NCI-H1105 (cell line): ENCODE measurements at regions not wholly inside any gene's neighbourhood (a gene's known extent, or its start where the extent isn't known, plus 50 kb on each side); places are given as distances from the start of the nearest gene placed in this dataset.

Source experiments
- DNase-seq: peaks from one replicate; lab custom pipeline; 2025; lab: John Stamatoyannopoulos, UW

DNA sequence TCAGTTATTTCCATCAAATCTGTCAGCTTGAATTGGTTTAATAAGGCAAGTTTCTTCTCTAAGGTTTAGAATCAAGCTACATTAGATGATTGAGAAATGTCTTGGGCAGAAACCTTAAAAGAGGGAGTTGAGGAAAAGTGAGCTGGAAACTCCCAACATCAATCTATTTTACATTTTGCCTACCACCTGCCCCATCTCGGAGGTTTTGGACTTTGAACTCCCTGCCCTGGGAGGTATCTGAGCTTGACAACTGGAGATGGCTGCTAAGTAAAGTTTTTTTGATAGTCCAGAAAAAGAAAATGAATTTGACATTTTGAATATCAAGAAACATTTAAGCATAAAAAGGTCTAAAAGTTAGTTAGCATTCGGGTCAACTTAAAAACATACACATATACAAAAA is 234.2 kb downstream of the NFKBIZ start:
- DNase-seq = no peak

DNA sequence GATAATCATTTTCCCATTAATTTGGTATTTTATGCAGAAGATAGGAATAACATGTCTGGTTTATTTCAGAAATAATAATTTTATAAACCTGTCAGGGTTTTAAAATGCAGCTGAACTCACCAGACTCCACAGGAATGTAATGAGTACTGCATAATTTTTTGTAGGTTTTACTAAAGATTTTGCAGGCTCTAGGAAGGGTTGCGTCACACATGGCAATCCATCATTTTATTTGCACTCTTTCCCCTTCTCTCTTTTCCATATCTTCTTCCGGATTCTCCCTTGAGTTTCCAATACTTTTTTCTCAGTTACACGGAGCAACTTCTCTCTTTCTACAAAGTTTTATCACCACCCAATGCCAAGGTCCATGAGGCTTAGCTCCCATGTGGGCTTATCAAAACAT is 234.7 kb downstream of the NFKBIZ start:
- no peak for DNase-seq

DNA sequence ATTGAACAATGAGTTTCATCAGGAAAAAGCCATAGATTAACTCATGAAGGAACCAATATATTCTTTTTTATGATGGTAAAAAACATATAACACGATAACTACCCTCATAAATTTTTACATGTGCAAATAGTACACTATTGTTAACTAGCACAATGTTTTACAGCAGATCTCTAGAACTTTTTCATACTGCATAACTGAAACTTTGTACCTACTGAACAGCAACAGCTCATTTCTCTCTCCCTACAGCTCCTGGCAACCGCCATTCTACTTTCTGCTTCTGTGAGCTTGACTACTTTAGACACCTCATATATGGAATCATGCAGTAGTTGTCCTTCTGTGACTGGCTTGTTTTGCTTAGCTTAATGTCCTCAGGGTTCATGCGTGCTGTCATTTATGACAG is 235.4 kb downstream of the NFKBIZ start:
- no peak for DNase-seq

DNA sequence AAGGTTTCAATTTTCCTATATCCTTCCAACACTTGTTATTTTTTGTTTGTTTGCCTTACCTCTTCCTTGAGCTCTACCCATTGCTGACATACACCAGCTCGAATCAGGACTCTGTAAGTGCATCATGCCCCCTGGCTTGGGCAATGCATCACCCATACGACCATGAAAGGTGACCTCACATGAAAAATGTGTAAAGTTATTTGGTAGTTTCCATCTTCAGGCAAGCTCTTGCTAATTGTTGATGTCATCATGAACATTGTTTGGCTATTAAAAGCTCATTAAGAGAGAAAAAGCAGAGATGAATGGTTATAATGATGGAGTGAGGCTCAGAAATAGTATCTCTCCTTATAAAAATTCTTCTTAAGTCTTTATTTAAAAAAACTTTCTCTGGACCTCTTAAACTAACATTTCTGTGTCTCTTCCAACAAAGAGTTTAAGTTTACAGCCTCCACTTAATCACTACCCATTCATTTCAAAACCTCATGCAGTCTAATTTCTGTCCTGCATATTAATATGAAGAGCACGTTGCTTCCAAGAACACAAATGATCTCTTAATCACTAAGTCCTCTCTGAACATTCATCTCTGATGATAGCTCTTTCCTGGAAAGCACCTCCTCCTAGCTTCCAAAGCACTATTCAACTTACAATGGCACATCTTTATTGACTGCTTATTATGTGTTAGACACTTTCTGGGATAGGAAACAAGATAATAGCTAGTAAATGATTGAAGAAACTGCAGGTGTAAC is 236.3 kb downstream of the NFKBIZ start:
- no peak for DNase-seq

DNA sequence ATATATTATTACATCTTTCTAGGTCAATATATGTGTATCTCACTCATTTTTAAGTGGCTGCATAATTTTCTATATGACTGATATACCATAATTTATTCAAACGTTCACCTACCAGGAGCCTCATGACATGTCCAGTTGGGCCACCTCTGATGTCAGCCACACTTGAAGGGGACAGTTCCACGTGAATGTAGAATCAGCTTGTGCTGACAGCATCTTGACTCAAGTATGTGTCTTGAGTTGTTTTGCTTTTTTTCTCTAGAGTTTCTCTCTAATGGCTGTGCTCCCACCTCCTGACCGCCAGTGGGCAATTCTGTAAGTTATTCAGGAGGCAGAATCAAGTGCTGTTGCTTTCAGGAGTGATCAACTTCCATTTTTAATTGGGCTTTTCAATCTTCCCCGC is 237.9 kb downstream of the NFKBIZ start:
- no peak for DNase-seq

DNA sequence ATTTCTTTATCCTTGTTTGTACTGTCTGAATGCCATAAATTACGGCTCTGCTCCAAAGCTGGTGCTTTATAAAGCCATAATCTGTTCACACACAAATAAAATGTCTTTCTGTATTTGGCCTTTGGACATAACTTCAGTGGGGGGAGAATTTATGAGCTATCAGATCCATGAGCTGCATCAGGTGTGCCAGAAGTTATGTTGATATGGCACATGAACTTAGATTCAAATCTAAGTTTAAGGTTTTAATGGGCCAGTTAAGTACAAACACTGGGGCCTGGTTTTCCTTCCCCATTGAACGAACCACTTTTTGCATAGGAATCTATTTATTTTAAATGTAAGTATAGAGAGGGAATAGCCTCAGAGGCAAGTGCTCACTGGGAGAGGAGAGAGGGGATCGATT is 239.9 kb downstream of the NFKBIZ start:
- no peak for DNase-seq

DNA sequence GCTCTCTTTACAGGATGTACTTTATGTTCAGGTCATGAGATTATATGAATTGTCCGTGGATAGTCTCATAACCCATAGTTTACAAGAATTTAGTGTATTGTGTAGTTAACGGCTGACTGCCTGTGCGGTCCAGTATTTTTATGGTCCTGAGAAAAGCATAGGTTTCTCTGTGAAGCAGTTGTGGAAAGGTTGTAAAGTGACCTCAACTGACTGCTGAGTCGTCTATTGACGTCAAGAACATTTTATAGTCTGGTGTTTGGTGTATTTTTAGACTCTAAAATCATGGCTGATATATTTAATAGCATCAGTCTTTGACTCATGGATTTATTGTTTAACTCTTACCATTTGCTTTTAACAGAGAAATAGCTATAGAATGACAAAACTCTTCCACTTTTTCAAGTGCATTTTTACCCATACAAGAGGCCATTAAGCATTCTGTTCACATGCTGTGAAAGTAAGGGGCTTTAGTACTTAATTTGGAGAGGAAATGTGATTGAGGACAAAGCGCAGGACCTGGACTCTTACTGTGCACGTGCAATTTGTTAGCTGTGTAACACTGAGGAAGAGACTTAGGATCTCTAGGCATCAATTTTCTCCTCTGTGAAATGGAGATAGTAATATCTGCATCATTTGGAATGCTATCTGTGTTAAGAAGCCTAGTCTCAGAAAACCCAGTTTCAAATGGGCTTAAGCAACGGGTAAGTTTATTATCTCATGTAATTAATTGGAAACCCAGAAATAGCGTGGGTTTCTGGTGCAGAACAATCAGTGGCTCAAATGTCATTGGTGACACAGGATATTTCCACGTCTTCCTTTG is 240.8 kb downstream of the NFKBIZ start:
- no peak for DNase-seq

DNA sequence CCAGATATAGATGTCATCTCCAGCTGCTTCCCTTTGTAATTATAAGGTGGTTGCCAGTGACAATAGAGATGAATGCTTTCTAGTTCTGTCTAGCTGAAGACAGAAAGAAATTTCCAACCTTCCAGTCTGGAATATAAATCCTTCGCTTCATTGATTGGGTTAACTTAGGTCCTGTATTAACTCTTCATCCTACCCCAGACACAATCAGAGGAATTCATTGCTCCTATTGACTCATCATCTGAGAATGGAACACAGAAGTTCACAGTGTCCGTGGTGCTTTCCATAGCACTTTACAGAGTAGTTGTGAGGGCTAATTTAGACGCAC is 241.4 kb downstream of the NFKBIZ start:
- no peak for DNase-seq

DNA sequence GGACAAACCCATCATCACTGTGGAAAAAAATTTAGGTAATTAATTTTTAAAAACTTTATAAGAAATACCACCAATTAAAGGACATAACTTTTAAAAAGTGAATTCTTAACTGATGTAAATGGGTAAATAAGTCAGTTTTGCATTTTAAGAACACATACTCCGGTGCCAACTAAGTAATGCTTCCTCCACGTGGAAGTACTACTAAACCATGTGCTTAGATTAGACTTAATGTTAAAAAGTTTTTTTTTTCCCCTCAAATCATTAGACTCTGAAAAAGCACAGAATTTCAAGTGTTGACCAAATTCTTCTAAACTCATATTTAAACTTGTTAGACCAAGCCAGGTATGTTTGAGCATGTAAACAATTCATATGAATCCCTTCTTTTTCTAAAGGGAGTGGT is 242.0 kb downstream of the NFKBIZ start:
- DNase-seq = no peak

DNA sequence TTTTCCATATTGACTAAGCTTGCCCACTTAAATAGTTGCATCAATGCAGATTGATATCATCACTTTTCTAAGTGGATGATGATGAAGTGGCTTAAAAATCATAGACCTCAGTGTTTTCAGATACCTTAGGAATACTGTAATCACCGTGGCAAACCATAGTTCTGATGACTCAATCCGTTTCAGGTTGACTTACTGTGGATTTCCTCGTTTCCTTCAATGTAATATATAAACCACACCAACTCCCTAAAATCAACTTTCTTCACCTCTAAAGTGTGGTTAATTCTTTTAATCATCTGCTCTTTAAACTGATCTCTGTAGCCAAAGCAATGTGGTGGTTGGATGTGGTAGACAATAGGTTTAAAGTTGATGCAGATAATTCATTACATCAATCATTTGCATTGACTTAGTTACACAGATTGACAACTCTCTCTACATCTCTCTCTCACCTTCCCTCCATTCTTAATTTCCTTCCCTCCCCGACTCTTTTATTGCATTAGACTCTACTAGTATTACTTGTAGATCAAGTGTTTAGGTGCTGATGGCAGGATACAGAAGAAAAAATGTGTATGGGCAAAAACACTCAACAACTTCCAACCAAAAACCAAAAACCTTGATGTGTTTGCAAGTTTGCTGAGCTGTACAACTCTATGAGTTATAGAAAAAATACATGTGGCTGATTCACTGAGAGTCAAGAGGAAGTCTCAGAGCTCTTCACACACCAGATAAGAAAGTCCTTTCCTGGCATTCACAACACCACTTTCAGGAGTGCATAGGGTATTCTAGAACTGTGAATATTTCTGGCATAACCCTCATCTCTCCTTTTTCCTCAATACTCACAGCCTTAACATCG is 243.5 kb downstream of the NFKBIZ start:
- DNase-seq = no peak

DNA sequence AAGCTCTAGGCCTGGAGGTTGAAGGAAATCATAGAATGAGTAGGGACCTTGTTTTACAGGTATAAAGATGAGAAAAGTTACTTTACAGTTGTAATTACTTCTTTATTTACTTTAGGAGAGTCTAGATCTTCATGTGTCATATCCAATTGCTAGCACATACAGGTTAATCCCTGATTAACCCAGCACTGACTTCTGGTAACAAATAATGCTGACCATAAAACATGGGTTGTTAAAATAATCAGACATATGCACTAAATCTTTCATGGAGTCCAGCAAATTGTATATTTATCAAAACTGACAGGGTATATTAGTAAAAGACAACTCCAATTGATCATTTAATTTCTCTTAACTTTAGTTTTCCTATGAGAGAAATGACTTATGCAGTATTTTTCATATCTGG is 245.2 kb downstream of the NFKBIZ start:
- no peak for DNase-seq

DNA sequence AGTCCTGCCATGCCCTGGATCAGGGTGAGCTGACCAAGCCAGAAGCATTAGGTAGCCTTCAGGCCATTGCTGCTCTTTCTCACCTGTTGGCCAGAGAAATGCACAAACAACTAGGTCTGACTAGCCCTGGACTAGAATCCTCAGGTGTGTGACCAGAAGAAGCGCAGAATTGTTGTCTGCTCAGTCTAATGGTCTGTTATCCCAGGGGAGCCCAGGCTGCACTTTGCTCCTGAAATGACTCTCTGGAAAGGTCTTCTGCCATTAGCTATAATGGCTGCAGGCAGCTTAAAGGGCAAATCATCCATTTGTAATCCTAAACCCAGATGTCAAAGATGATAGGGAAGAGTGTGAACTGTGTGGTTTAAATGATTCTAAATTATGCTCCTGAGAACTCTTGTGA is 246.1 kb downstream of the NFKBIZ start:
- DNase-seq = no peak

DNA sequence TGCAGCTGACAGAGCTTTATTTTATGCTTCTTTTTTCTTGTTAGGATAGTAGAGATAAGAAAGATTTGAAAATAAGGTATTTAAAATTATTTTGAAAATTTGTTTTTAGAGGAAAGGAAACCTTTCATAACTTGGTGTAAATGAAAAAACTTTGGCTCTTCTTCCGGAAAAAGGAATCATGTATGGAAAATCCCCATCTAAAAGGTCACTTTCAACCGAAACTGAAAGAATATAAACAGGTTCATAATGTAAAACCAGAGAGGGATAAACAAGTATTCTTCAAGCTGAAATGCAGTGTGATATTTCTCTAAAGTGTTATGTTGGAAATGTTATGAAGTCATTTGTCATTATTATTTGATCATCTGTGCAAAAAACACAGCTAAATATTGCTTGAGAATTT is 246.8 kb downstream of the NFKBIZ start:
- DNase-seq = no peak

DNA sequence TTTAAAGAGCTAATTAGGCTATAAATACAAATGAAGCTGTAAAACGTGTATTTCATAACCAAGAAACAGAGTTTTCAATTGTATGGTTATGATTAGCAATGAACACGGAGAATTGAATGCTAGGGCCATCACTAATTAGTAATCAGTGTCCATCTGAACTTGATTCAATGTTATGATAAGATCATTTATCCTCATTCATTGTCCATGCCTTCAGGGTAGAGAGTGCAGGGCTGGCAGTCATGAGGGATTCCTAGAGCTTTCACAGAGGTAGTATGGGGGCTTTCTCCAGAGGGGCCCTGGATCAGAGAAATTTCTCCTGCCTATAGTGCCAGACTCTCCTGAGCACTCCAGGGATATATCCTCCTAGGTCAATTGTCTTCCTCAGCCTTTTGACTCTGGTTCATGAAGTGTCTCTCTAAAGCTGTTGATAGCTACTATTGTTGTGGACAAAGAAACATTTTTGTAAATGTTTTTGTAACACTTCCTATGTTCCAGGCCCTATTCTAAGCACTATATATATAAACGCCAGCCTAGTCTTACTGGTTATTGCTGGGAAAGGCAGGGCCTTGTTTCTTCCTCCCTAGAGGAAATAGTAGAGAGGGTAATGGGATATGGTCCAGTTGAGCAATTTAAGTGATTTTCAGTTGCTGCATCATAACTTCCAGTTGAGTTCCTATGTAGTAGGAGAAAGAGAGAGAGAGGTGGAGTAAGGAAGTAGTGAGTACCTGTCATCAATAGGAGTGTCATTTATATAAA is 249.0 kb downstream of the NFKBIZ start:
- DNase-seq = no peak

DNA sequence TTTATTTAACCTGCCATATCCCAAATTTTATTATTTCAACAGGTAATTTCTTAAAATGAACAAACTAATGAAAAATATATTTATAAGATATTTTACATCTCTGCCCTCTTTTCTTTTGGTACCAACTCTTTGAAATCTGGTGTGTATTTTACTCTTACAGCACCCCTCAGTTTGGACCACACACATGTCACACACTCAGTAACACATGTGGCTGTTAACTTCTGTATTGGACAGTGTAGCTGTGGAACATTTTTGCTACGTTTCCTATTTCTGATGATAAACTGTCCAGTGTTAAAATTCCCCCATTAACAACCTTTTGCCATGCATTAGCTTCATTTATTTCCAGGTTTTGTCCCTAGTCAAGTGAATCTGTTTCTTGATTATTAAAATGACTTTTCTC is 250.6 kb downstream of the NFKBIZ start:
- no peak for DNase-seq

DNA sequence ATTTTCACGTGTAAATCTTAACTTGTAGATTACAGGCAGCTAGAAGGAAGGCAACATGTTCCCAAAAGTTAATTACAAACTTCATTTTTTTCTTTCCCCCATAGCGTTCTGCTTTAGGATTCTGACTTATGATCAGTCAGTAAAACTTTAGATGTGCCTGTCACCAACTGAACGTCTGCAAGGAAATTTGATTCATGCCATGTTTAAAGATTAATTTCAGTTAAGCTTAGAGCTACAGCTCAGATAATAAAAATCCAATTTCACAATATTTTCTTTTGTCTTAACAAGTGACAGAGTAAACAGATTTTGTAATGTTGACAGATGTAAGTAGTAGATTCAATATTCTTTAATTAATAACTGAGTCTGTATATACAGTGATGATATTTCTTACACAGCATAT is 253.1 kb downstream of the NFKBIZ start:
- no peak for DNase-seq

DNA sequence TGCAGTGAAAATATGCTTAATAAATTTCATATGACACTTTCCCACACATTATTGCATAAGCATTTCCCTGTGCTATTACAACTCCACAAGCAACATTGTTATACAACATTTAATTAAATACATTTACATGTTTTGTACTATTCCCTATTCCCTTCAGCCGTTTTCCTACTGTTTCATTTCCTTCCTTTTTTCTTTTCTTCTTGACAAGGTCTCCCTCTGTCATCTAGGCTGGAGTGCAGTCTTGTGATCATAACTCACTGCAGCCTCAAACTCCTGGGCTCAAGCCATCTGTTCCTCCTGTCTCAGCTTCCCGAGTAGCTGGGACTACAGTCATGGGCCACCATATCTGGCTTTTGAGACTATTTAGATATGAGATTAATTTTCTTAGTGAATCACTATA is 254.7 kb downstream of the NFKBIZ start:
- DNase-seq = no peak

DNA sequence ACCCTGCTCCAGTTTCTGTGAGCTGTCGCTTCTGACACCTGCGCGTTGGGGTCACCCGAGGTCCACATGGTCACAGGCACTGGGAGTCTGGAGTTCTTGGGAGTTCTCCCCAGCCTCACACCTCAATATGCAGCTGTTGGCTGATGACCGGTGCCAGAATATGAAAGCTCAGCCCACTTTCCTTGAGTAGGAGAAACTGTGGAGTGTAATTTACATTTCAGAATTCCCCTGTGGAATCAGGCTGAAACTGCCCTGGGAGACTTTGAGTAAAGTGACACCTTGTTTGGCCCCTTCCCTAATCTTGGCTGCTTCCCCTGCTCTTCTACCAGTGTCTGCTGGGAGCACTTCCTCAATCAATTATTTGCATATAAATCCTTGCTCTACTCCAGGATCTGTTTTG is 255.9 kb downstream of the NFKBIZ start:
- no peak for DNase-seq

DNA sequence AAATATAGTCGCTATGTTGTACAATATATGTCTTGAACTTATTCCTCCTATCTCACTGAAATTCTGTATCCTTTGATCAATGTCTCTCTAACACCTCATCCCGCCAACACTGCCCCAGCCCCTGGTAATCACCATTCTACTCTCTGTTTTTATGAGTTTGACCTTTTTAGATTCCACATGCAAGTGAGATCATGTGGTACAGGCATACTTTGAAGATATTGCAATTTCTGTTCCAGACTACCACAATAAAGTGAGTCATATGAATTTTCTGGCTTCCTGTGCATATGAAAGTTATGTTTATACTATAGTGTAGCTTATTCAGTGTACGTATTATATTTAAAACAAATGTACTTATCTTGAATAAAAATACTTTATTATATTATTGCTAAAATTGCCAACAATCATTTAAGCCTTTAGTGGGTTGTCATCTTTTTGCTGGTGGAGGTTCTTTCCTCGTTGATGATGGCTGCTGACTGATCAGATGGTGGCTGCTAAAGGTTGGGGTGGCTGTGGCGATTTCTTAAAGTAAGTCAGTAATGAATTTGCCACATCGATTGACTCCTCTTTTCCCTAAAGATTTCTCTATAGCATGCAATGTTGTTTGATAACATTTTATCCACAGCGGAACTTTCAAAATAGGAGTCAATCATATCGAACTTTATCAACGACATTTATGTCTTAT is 257.2 kb downstream of the NFKBIZ start:
- no peak for DNase-seq

DNA sequence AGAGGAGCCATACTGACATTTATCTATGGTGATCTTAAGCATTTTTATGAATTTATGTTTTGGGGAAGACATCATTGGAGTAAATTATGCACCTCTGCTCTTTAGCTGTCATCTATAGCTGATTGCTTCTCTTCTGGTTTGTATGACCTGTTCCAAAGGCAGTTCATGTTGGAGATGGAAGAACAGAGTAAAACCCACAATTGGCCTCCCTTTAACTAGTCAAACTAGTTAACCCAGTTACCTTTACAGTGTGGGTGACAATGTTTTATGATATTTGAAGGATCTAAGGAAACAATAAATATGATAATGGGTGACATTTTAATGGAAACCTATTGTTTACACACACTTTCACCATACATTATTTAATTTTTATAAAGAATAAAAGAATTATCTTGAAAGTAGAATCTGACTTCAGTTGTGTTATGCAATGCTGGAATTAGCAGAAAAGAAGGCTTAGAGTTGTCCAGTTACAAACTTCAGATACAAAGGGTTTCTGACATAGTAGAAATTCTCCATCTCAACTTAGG is 263.5 kb downstream of the NFKBIZ start:
- no peak for DNase-seq

DNA sequence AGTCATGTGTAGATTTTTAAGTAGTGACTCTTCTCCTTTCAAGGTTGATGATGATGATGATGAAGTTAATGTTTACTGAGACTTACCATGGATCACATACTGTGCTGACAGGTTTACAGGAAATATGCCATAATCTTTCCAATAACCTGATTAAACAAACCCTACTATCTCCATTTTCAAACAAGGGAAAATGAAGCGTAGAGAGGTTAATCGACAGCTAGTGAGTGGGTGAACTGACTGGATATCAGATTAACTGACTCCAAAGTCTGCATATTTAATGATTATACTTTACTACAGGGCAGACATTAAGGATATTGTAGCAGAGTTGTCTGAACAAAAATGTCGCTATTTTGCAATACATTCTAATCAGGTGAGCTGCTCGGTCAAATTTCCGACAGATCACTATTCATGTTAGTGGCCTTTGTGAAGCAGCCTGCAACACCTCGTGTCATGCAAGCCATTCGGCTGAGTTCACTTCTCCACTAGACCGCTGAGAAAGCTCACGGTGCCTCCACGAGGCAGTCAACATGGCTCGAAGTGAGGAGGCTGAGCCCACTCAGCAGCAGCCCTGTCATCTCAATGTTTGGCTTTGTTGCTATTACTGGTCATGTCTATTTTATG is 264.2 kb downstream of the NFKBIZ start:
- DNase-seq = no peak
